Neural progenitor cell (in vitro differentiated cells): ENCODE measurements at regions not wholly inside any gene's neighbourhood (a gene's known extent, or its start where the extent isn't known, plus 50 kb on each side); places are given as distances from the start of the nearest gene placed in this dataset.

ENCODE experiments used
- DNase-seq: peaks from one replicate; pipeline ENCODE4 v3.0.0-alpha.2; 2016; ENCODE audit warnings: low spot score
- H2AFZ ChIP-seq: fragments of 200-600 bp; sonication (generic); replicated peaks from 2 replicates; pipeline ENCODE4 v1.6.1; 2016; ENCODE audit warnings: antibody characterized with exemption
- H3F3A ChIP-seq: fragments of 200-600 bp; sonication (generic); 2 replicates; pipeline ENCODE4 v1.6.1; 2016; ENCODE audit warnings: antibody characterized with exemption, low read depth
- H3K27ac ChIP-seq: fragments of 200-600 bp; sonication (generic); 2 replicates; pipeline ENCODE4 v1.5.1; 2016; ENCODE audit warnings: mild to moderate bottlenecking
- H3K27me3 ChIP-seq: fragments of 200-600 bp; sonication (generic); 2 replicates; pipeline ENCODE4 v1.6.1; 2016; ENCODE audit warnings: mild to moderate bottlenecking, moderate library complexity
- H3K36me3 ChIP-seq: fragments of 200-600 bp; sonication (generic); 2 replicates; pipeline ENCODE4 v1.5.1; 2016
- H3K4me1 ChIP-seq: fragments of 200-600 bp; sonication (generic); 2 replicates; pipeline ENCODE4 v1.6.1; 2016; ENCODE audit warnings: mixed run types
- H3K4me2 ChIP-seq: fragments of 200-600 bp; sonication (generic); 2 replicates; pipeline ENCODE4 v1.6.1; 2016
- H3K4me3 ChIP-seq: fragments of 200-600 bp; sonication (generic); 2 replicates; pipeline ENCODE4 v1.5.1; 2016
- H3K79me2 ChIP-seq: fragments of 200-600 bp; sonication (generic); 2 replicates; pipeline ENCODE4 v1.6.1; 2016; ENCODE audit warnings: low read depth
- H3K9ac ChIP-seq: fragments of 200-600 bp; sonication (generic); 2 replicates; pipeline ENCODE4 v1.6.1; 2016
- H3K9me3 ChIP-seq: fragments of 200-600 bp; sonication (generic); 2 replicates; pipeline ENCODE4 v1.5.1; 2016; ENCODE audit warnings: low read depth
- H4K20me1 ChIP-seq: fragments of 200-600 bp; sonication (generic); 2 replicates; pipeline ENCODE4 v1.6.1; 2016; ENCODE audit warnings: low read depth
- H3K27ac Mint-ChIP-seq: 3 replicates; pipeline ENCODE4 v1.8.0; 2021; ENCODE audit warnings: mixed read lengths
- H3K27me3 Mint-ChIP-seq: 2 replicates; pipeline ENCODE4 v1.8.0; 2022; ENCODE audit warnings: low read depth, mild to moderate bottlenecking, inconsistent platforms, moderate library complexity, mixed read lengths; ENCODE audit not compliant: insufficient read depth
- H3K36me3 Mint-ChIP-seq: 3 replicates; pipeline ENCODE4 v1.8.0; 2021; ENCODE audit warnings: mixed read lengths
- H3K4me1 Mint-ChIP-seq: 3 replicates; pipeline ENCODE4 v1.8.0; 2021; ENCODE audit warnings: mixed read lengths
- H3K4me3 Mint-ChIP-seq: 3 replicates; pipeline ENCODE4 v1.8.0; 2021; ENCODE audit warnings: mild to moderate bottlenecking, moderate library complexity, mixed read lengths
- H3K9me3 Mint-ChIP-seq: 3 replicates; pipeline ENCODE4 v1.8.0; 2020; ENCODE audit warnings: mixed read lengths
- EZH2 ChIP-seq: fragments of 200-600 bp; sonication (generic); IDR thresholded peaks from 2 replicates; pipeline ENCODE4 v1.6.1; 2017; ENCODE audit warnings: antibody characterized with exemption, mild to moderate bottlenecking, moderate library complexity
- EZH2phosphoT487 ChIP-seq: fragments of 200-600 bp; sonication (generic); IDR thresholded peaks from 2 replicates; pipeline ENCODE4 v1.6.1; 2017; ENCODE audit warnings: antibody characterized with exemption
- TF ChIP-seq, protein P1 (sequence below): fragments of 200-600 bp; sonication (generic); IDR thresholded peaks from 2 replicates; pipeline ENCODE4 v1.5.1; 2017; ENCODE audit warnings: antibody characterized with exemption, mild to moderate bottlenecking

DNA sequence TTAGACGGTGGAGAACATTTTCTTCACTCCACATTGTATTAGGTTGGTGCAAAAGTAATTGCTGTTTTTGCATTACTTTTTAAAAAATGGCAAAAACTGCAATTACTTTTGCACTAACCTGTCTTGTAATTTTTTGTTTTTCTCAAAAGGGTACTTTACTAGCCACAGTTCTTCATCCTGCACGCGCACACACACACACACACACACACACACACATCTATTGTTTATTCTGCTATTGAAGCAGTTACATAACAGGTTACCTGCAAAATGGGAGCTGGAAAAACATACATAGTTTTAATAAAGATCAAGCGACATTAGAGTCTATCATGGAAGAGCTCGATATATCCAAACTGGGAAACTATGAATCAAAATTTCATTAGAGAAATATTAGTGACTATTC, 235.2 kb downstream of the SIM1 start:
- peaks cover 32% of the 10 kb centered on the region for H3K4me1 Mint-ChIP-seq
- H3K4me3 ChIP-seq, result peak overlapping the region; percentile 47
- peaks cover 18% of the 10 kb centered on the region for H3F3A ChIP-seq
- peak overlapping the region; percentile 83 for H3K4me2 ChIP-seq
- H3K9ac ChIP-seq, result no peak overlapping the region
- peaks cover 12% of the 10 kb centered on the region for H3K27me3 ChIP-seq
- no peaks in the 10 kb centered on the region for H3K36me3 Mint-ChIP-seq
- H4K20me1 ChIP-seq, result no peaks in the 10 kb centered on the region
- H3K27me3 Mint-ChIP-seq, result peaks cover 8% of the 10 kb centered on the region
- H3K9me3 Mint-ChIP-seq, result no peaks in the 10 kb centered on the region
- H3K9me3 ChIP-seq, result no peaks in the 10 kb centered on the region
- peak; percentile 9 for TF ChIP-seq EZH2phosphoT487
- TF ChIP-seq, protein P1, sequence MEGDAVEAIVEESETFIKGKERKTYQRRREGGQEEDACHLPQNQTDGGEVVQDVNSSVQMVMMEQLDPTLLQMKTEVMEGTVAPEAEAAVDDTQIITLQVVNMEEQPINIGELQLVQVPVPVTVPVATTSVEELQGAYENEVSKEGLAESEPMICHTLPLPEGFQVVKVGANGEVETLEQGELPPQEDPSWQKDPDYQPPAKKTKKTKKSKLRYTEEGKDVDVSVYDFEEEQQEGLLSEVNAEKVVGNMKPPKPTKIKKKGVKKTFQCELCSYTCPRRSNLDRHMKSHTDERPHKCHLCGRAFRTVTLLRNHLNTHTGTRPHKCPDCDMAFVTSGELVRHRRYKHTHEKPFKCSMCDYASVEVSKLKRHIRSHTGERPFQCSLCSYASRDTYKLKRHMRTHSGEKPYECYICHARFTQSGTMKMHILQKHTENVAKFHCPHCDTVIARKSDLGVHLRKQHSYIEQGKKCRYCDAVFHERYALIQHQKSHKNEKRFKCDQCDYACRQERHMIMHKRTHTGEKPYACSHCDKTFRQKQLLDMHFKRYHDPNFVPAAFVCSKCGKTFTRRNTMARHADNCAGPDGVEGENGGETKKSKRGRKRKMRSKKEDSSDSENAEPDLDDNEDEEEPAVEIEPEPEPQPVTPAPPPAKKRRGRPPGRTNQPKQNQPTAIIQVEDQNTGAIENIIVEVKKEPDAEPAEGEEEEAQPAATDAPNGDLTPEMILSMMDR, result no peak
- TF ChIP-seq EZH2, result no peak
- no peak for DNase-seq
- H3K79me2 ChIP-seq, result no peaks in the 10 kb centered on the region
- H3K4me1 ChIP-seq, result peaks cover 22% of the 10 kb centered on the region
- H3K4me3 Mint-ChIP-seq, result peak overlapping the region; percentile 78
- H3K36me3 ChIP-seq, result no peaks in the 10 kb centered on the region
- no peak overlapping the region for H3K27ac Mint-ChIP-seq
- H3K27ac ChIP-seq, result peak overlapping the region; percentile 35
- no peak overlapping the region for H2AFZ ChIP-seq

DNA sequence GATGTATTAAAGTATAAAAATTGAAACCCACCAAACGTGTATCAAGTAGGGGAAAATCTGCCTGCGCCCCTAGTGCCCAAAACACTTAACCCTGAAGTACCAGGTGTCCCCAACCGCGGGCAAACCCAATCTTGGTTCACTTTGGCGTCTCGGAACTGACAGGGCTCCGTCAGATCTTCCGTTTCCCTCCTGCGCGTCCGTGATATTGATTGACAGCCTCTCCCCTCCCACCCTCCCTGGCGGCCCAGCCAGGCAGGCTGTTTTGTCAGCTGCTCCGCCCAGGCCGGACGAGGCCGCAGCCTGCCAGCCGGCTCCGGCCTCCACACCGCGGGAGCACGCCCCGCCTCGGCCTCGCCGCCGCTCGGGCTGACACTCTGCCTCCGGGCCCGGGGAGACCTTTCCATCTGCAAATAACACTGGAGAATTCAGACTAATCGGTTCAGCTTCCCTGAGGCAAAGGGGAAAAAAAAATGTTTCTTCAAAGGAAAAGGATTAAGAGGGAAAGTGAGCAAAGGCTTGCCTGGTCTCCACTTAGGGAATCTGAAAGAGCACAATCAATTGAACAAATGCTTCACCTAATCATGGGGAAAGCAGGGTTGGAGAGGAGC, 234.9 kb upstream of the MCHR2 start:
- peak overlapping the region; percentile 83 for H3K4me2 ChIP-seq
- H3K27me3 ChIP-seq, result peaks cover 12% of the 10 kb centered on the region
- peak overlapping the region; percentile 86 for H2AFZ ChIP-seq
- TF ChIP-seq EZH2phosphoT487 (peak; percentile 73), EZH2 (no peak)
- TF ChIP-seq, protein P1, result peak; percentile 26
- DNase-seq, result peak; percentile 95
- Mint-ChIP-seq H3K27me3 (peaks cover 8% of the 10 kb centered on the region), H3K9me3 (peaks cover 3% of the 10 kb centered on the region), H3K4me1 (peaks cover 31% of the 10 kb centered on the region), H3K4me3 (peak overlapping the region; percentile 78), H3K27ac (no peak overlapping the region), H3K36me3 (no peaks in the 10 kb centered on the region)
- peaks cover 19% of the 10 kb centered on the region for H3K4me1 ChIP-seq
- no peaks in the 10 kb centered on the region for H3K79me2 ChIP-seq
- no peaks in the 10 kb centered on the region for H3K9me3 ChIP-seq
- no peaks in the 10 kb centered on the region for H4K20me1 ChIP-seq
- H3K4me3 ChIP-seq, result peak overlapping the region; percentile 47
- H3K27ac ChIP-seq, result peak overlapping the region; percentile 35
- no peaks in the 10 kb centered on the region for H3K36me3 ChIP-seq
- H3K9ac ChIP-seq, result no peak overlapping the region
- H3F3A ChIP-seq, result peaks cover 18% of the 10 kb centered on the region

- peaks cover 19% of the 10 kb centered on the region for H3K4me1 ChIP-seq
- no peak overlapping the region for H3K9ac ChIP-seq
- H2AFZ ChIP-seq, result peak overlapping the region; percentile 86
- Mint-ChIP-seq H3K9me3 (peaks cover 3% of the 10 kb centered on the region), H3K27me3 (peaks cover 8% of the 10 kb centered on the region), H3K4me1 (peaks cover 31% of the 10 kb centered on the region), H3K4me3 (peak overlapping the region; percentile 70), H3K27ac (no peak overlapping the region), H3K36me3 (no peaks in the 10 kb centered on the region)
- no peaks in the 10 kb centered on the region for H3K36me3 ChIP-seq
- no peaks in the 10 kb centered on the region for H3K9me3 ChIP-seq
- H3K79me2 ChIP-seq, result no peaks in the 10 kb centered on the region
- peaks cover 12% of the 10 kb centered on the region for H3K27me3 ChIP-seq
- DNase-seq, result no peak
- H3K4me3 ChIP-seq, result peak overlapping the region; percentile 47
- H3F3A ChIP-seq, result peaks cover 18% of the 10 kb centered on the region
- peak overlapping the region; percentile 83 for H3K4me2 ChIP-seq
- peak overlapping the region; percentile 35 for H3K27ac ChIP-seq
- TF ChIP-seq EZH2phosphoT487 (no peak), EZH2 (no peak)
- TF ChIP-seq, protein P1, result no peak
- no peaks in the 10 kb centered on the region for H4K20me1 ChIP-seq
These were observed 234.4 kb upstream of the MCHR2 start for GRCh38 chr6:100228437-100228833.
